Activated T-cell treated with anti-CD3 and anti-CD28 coated beads, Interleukin-2, amount 50 U/mL, for 4 hours (primary cell): ENCODE measurements at regions not wholly inside any gene's neighbourhood (a gene's known extent, or its start where the extent isn't known, plus 50 kb on each side); places are given as distances from the start of the nearest gene placed in this dataset.

Experiments used
- ATAC-seq, 2 donors: fragments of 200-7000 bp; cut with Tn5 transposase; one replicate each; pipeline ENCODE4 v1.10.0; 2021
- DNase-seq: peaks from one replicate; pipeline ENCODE4 v3.0.0-alpha.2; 2020
- H3K27me3 Mint-ChIP-seq: one replicate; pipeline ENCODE4 v1.8.0; 2021; ENCODE audit warnings: low read depth, mixed read lengths
- H3K36me3 Mint-ChIP-seq: one replicate; pipeline ENCODE4 v1.8.0; 2022; ENCODE audit warnings: mixed read lengths; ENCODE audit not compliant: insufficient read depth
- H3K4me1 Mint-ChIP-seq: one replicate; pipeline ENCODE4 v1.8.0; 2021; ENCODE audit warnings: low read depth, mixed read lengths
- H3K4me3 Mint-ChIP-seq: one replicate; pipeline ENCODE4 v1.8.0; 2021; ENCODE audit warnings: mild to moderate bottlenecking, moderate library complexity, mixed read lengths
- H3K9me3 Mint-ChIP-seq: one replicate; pipeline ENCODE4 v1.8.0; 2021; ENCODE audit warnings: mixed read lengths

GRCh38 chr22:27633296-27633871 is 168.2 kb downstream of the MN1 start:
- DNase-seq: no peak
- H3K4me1 Mint-ChIP-seq: no peaks in the 10 kb centered on the region
- no peaks in the 10 kb centered on the region for H3K9me3 Mint-ChIP-seq
- H3K36me3 Mint-ChIP-seq: no peaks in the 10 kb centered on the region
- no peak for ATAC-seq
- H3K4me3 Mint-ChIP-seq: no peak overlapping the region
- H3K27me3 Mint-ChIP-seq: peaks cover 4% of the 10 kb centered on the region

GRCh38 chr22:27634043-27634740 is 167.4 kb downstream of the MN1 start:
- H3K4me3 Mint-ChIP-seq: no peak overlapping the region
- no peaks in the 10 kb centered on the region for H3K36me3 Mint-ChIP-seq
- ATAC-seq: no peak
- H3K4me1 Mint-ChIP-seq: no peaks in the 10 kb centered on the region
- no peak for DNase-seq
- no peaks in the 10 kb centered on the region for H3K9me3 Mint-ChIP-seq
- H3K27me3 Mint-ChIP-seq: peaks cover 4% of the 10 kb centered on the region

- ATAC-seq (no peak), DNase-seq (no peak)
- no peaks in the 10 kb centered on the region for H3K36me3 Mint-ChIP-seq
- no peak overlapping the region for H3K4me3 Mint-ChIP-seq
- H3K9me3 Mint-ChIP-seq: no peaks in the 10 kb centered on the region
- no peaks in the 10 kb centered on the region for H3K4me1 Mint-ChIP-seq
- peaks cover 4% of the 10 kb centered on the region for H3K27me3 Mint-ChIP-seq
Measured at GRCh38 chr22:27635435-27635834, 166.1 kb downstream of the MN1 start.

GRCh38 chr22:27635852-27636251 is 165.7 kb downstream of the MN1 start:
- H3K27me3 Mint-ChIP-seq: peaks cover 4% of the 10 kb centered on the region
- ATAC-seq: no peak
- no peaks in the 10 kb centered on the region for H3K4me1 Mint-ChIP-seq
- no peak overlapping the region for H3K4me3 Mint-ChIP-seq
- no peak for DNase-seq
- no peaks in the 10 kb centered on the region for H3K36me3 Mint-ChIP-seq
- H3K9me3 Mint-ChIP-seq: no peaks in the 10 kb centered on the region

- Mint-ChIP-seq H3K4me3 (no peak overlapping the region), H3K27me3 (peaks cover 4% of the 10 kb centered on the region), H3K9me3 (no peaks in the 10 kb centered on the region), H3K4me1 (no peaks in the 10 kb centered on the region), H3K36me3 (no peaks in the 10 kb centered on the region)
- DNase-seq: no peak
- ATAC-seq: no peak
Measured at GRCh38 chr22:27636716-27637508, 164.6 kb downstream of the MN1 start.

GRCh38 chr22:27637604-27638003 is 164.0 kb downstream of the MN1 start:
- DNase-seq (no peak), ATAC-seq (no peak)
- Mint-ChIP-seq H3K27me3 (peaks cover 3% of the 10 kb centered on the region), H3K9me3 (no peaks in the 10 kb centered on the region), H3K4me1 (no peaks in the 10 kb centered on the region), H3K36me3 (no peaks in the 10 kb centered on the region), H3K4me3 (no peak overlapping the region)

GRCh38 chr22:27638329-27639233 is 163.0 kb downstream of the MN1 start:
- no peak for ATAC-seq
- Mint-ChIP-seq H3K36me3 (no peaks in the 10 kb centered on the region), H3K4me1 (no peaks in the 10 kb centered on the region), H3K27me3 (peaks cover 3% of the 10 kb centered on the region), H3K4me3 (no peak overlapping the region), H3K9me3 (no peaks in the 10 kb centered on the region)
- DNase-seq: no peak

GRCh38 chr22:27639248-27640086 is 162.1 kb downstream of the MN1 start:
- no peaks in the 10 kb centered on the region for H3K9me3 Mint-ChIP-seq
- no peaks in the 10 kb centered on the region for H3K27me3 Mint-ChIP-seq
- no peaks in the 10 kb centered on the region for H3K4me1 Mint-ChIP-seq
- DNase-seq (no peak), ATAC-seq (no peak)
- H3K4me3 Mint-ChIP-seq: no peak overlapping the region
- no peaks in the 10 kb centered on the region for H3K36me3 Mint-ChIP-seq

GRCh38 chr22:27641049-27641795 is 160.3 kb downstream of the MN1 start:
- no peak for DNase-seq
- Mint-ChIP-seq H3K4me1 (no peaks in the 10 kb centered on the region), H3K27me3 (no peaks in the 10 kb centered on the region), H3K9me3 (no peaks in the 10 kb centered on the region), H3K4me3 (no peak overlapping the region), H3K36me3 (no peaks in the 10 kb centered on the region)
- ATAC-seq: no peak

- DNase-seq: no peak
- no peak for ATAC-seq
- Mint-ChIP-seq H3K36me3 (no peaks in the 10 kb centered on the region), H3K27me3 (no peaks in the 10 kb centered on the region), H3K4me3 (no peak overlapping the region), H3K9me3 (no peaks in the 10 kb centered on the region), H3K4me1 (no peaks in the 10 kb centered on the region)
Measured at GRCh38 chr22:27642104-27642800, 159.3 kb downstream of the MN1 start.

- H3K36me3 Mint-ChIP-seq: no peaks in the 10 kb centered on the region
- ATAC-seq (no peak), DNase-seq (no peak)
- H3K27me3 Mint-ChIP-seq: no peaks in the 10 kb centered on the region
- H3K4me1 Mint-ChIP-seq: no peaks in the 10 kb centered on the region
- no peaks in the 10 kb centered on the region for H3K9me3 Mint-ChIP-seq
- no peak overlapping the region for H3K4me3 Mint-ChIP-seq
Measured at GRCh38 chr22:27643907-27644306, 157.6 kb downstream of the MN1 start.

GRCh38 chr22:27644566-27644965 is 157.0 kb downstream of the MN1 start:
- ATAC-seq: no peak

More at GRCh38 chr22:27644566-27644965, 157.0 kb downstream of the MN1 start:
- H3K4me1 Mint-ChIP-seq: no peaks in the 10 kb centered on the region
- DNase-seq: no peak
- no peaks in the 10 kb centered on the region for H3K9me3 Mint-ChIP-seq
- H3K4me3 Mint-ChIP-seq: no peak overlapping the region
- H3K36me3 Mint-ChIP-seq: no peaks in the 10 kb centered on the region
- no peaks in the 10 kb centered on the region for H3K27me3 Mint-ChIP-seq
